GM23248 (cell line): ENCODE measurements at regions not wholly inside any gene's neighbourhood (a gene's known extent, or its start where the extent isn't known, plus 50 kb on each side); places are given as distances from the start of the nearest gene placed in this dataset.
"Not testable (repeated sequence)": the region's sequence is repeated elsewhere in the genome, so short reads cannot be mapped to it uniquely, and the experiment has no call there.

Experiments used
- DNase-seq: peaks from one replicate; pipeline ENCODE4 v3.0.0-alpha.2; 2015
- H2AFZ ChIP-seq: fragments of 200-600 bp; sonication (generic); 2 replicates; pipeline ENCODE4 v1.6.1; 2016; ENCODE audit warnings: antibody characterized with exemption
- H3F3A ChIP-seq: fragments of 200-600 bp; sonication (generic); 2 replicates; pipeline ENCODE4 v1.6.1; 2016; ENCODE audit warnings: mild to moderate bottlenecking, antibody characterized with exemption, mixed run types; ENCODE audit not compliant: insufficient read depth
- H3K27ac ChIP-seq: fragments of 200-600 bp; sonication (generic); 2 replicates; pipeline ENCODE4 v1.5.1; 2016; ENCODE audit warnings: mild to moderate bottlenecking
- H3K27me3 ChIP-seq: fragments of 200-600 bp; sonication (generic); replicated peaks from 2 replicates; pipeline ENCODE4 v1.6.1; 2016; ENCODE audit warnings: mild to moderate bottlenecking; ENCODE audit not compliant: insufficient read depth
- H3K36me3 ChIP-seq: fragments of 200-600 bp; sonication (generic); 2 replicates; pipeline ENCODE4 v1.6.1; 2016; ENCODE audit warnings: low read depth, mild to moderate bottlenecking
- H3K4me1 ChIP-seq: fragments of 200-600 bp; sonication (generic); 2 replicates; pipeline ENCODE4 v1.6.1; 2016; ENCODE audit warnings: mild to moderate bottlenecking; ENCODE audit not compliant: insufficient read depth
- H3K4me2 ChIP-seq: fragments of 200-600 bp; sonication (generic); one replicate; pipeline ENCODE4 v1.6.1; 2016; ENCODE audit warnings: mild to moderate bottlenecking; ENCODE audit not compliant: unreplicated experiment
- H3K4me3 ChIP-seq: fragments of 200-600 bp; sonication (generic); 2 replicates; pipeline ENCODE4 v1.5.1; 2016; ENCODE audit warnings: mild to moderate bottlenecking
- H3K79me2 ChIP-seq: fragments of 200-600 bp; sonication (generic); 2 replicates; pipeline ENCODE4 v1.6.1; 2016; ENCODE audit warnings: mild to moderate bottlenecking; ENCODE audit not compliant: insufficient read depth
- H3K9ac ChIP-seq: fragments of 200-600 bp; sonication (generic); 2 replicates; pipeline ENCODE4 v1.6.1; 2016; ENCODE audit warnings: mild to moderate bottlenecking
- H3K9me2 ChIP-seq: fragments of 200-600 bp; sonication (generic); 2 replicates; pipeline ENCODE4 v1.6.1; 2016; ENCODE audit warnings: mixed run types, mild to moderate bottlenecking, moderate library complexity; ENCODE audit not compliant: insufficient read depth
- H3K9me3 ChIP-seq: fragments of 200-600 bp; sonication (generic); one replicate; pipeline ENCODE4 v1.6.1; 2017; ENCODE audit warnings: low read depth
- H4K20me1 ChIP-seq: fragments of 200-600 bp; sonication (generic); 2 replicates; pipeline ENCODE4 v1.6.0; 2016; ENCODE audit not compliant: insufficient read depth
- EZH2 ChIP-seq: fragments of 200-600 bp; sonication (generic); IDR thresholded peaks from 2 replicates; pipeline ENCODE4 v1.6.1; 2018; ENCODE audit warnings: antibody characterized with exemption, mild to moderate bottlenecking; ENCODE audit not compliant: insufficient read depth, poor library complexity, severe bottlenecking
- EZH2phosphoT487 ChIP-seq: fragments of 200-600 bp; sonication (generic); IDR thresholded peaks from 2 replicates; pipeline ENCODE4 v1.6.1; 2018; ENCODE audit warnings: antibody characterized with exemption, moderate library complexity, mild to moderate bottlenecking, low read depth; ENCODE audit not compliant: insufficient read depth
- WGBS, 2 experiments: methylation state at CpG; one replicate each; pipeline ENCODE4 v1.1.6; 2015 to 2017; ENCODE audit warnings: low lambda C conversion rate in 2 of 2, low coverage in 1 of 2; ENCODE audit errors: missing lambda C conversion rate in 2 of 2; 5-methylcytosine and 5-hydroxymethylcytosine counted together
- in situ Hi-C: fragments of 300-500 bp; cut with MboI; formaldehyde crosslinking; loops from 2 replicates; pipeline ENCODE4 v1.15.0; 2020

- H3K79me2 ChIP-seq: no peaks in the 10 kb centered on the region
- H3K9me2 ChIP-seq: no peaks in the 10 kb centered on the region
- no peak for DNase-seq
- in situ Hi-C loops: no loop called here
- H2AFZ ChIP-seq: no peak overlapping the region
- WGBS, 2 experiments: 3 to 7% methylated on average over 3 of the region's 3 CpGs
- H3K27me3 ChIP-seq: no peaks in the 10 kb centered on the region
- H4K20me1 ChIP-seq: no peaks in the 10 kb centered on the region
- no peak overlapping the region for H3K27ac ChIP-seq
- H3K9ac ChIP-seq: no peak overlapping the region
- no peak overlapping the region for H3K4me2 ChIP-seq
- TF ChIP-seq EZH2: no peak
- TF ChIP-seq EZH2phosphoT487: no peak
- H3K4me3 ChIP-seq: no peak overlapping the region
- no peaks in the 10 kb centered on the region for H3K4me1 ChIP-seq
- H3F3A ChIP-seq: no peaks in the 10 kb centered on the region
- H3K36me3 ChIP-seq: no peaks in the 10 kb centered on the region
- H3K9me3 ChIP-seq: no peaks in the 10 kb centered on the region
These were observed 287.1 kb upstream of the SUCLG2 start for GRCh38 chr3:67941433-67942030.

GRCh38 chr3:67940210-67940952 lies 286.0 kb upstream of the SUCLG2 start:
- Histone ChIP-seq H3K27me3 (no peaks in the 10 kb centered on the region), H3K36me3 (no peaks in the 10 kb centered on the region), H3K4me1 (no peaks in the 10 kb centered on the region), H4K20me1 (no peaks in the 10 kb centered on the region), H3K4me3 (no peak overlapping the region), H3K9ac (no peak overlapping the region), H2AFZ (no peak overlapping the region), H3K4me2 (no peak overlapping the region), H3K79me2 (no peaks in the 10 kb centered on the region), H3K27ac (no peak overlapping the region), H3K9me3 (no peaks in the 10 kb centered on the region), H3F3A (no peaks in the 10 kb centered on the region), H3K9me2 (no peaks in the 10 kb centered on the region)
- in situ Hi-C loops: no loop called here
- WGBS, 2 experiments: 17 to 20% methylated on average over 2 of the region's 2 CpGs
- TF ChIP-seq EZH2phosphoT487: no peak
- TF ChIP-seq EZH2: no peak
- peak; percentile 0 for DNase-seq

GRCh38 chr3:67937498-67938118 lies 283.2 kb upstream of the SUCLG2 start:
- no peaks in the 10 kb centered on the region for H3K27me3 ChIP-seq
- H3K4me3 ChIP-seq: no peak overlapping the region
- no peak overlapping the region for H3K4me2 ChIP-seq
- H3K9ac ChIP-seq: no peak overlapping the region
- H2AFZ ChIP-seq: no peak overlapping the region
- no peaks in the 10 kb centered on the region for H3K36me3 ChIP-seq
- 60% methylated on average over 1 of the region's 1 CpG for WGBS, 2 experiments
- no peaks in the 10 kb centered on the region for H3K9me2 ChIP-seq
- H3K9me3 ChIP-seq: no peaks in the 10 kb centered on the region
- no peaks in the 10 kb centered on the region for H3F3A ChIP-seq
- H3K79me2 ChIP-seq: no peaks in the 10 kb centered on the region
- no peak for TF ChIP-seq EZH2phosphoT487
- TF ChIP-seq EZH2: no peak
- no peak for DNase-seq
- no peaks in the 10 kb centered on the region for H4K20me1 ChIP-seq
- H3K4me1 ChIP-seq: no peaks in the 10 kb centered on the region
- no peak overlapping the region for H3K27ac ChIP-seq
- in situ Hi-C loops: no loop called here

- H2AFZ ChIP-seq, H3K4me2 ChIP-seq, H3K27me3 ChIP-seq, H3K9ac ChIP-seq, in situ Hi-C loops, H3K36me3 ChIP-seq, DNase-seq, H3K27ac ChIP-seq, H3K79me2 ChIP-seq, H3K9me2 ChIP-seq, H3K4me3 ChIP-seq, H3K9me3 ChIP-seq, H3F3A ChIP-seq, H3K4me1 ChIP-seq, H4K20me1 ChIP-seq: not testable (repeated sequence)
- whole genome bisulfite sequencing, 2 experiments: 57 to 58% methylated on average over 4 of the region's 4 CpGs
These were observed 276.0 kb upstream of the SUCLG2 start for GRCh38 chr3:67930394-67930793.
